Central memory CD4-positive, alpha-beta T cell (primary cell): ENCODE measurements at regions not wholly inside any gene's neighbourhood (a gene's known extent, or its start where the extent isn't known, plus 50 kb on each side); places are given as distances from the start of the nearest gene placed in this dataset.

Experiments
- DNase-seq: peaks from one replicate; pipeline ENCODE4 v3.0.0; 2022

GRCh38 chr1:90133133-90133532 is 138.2 kb downstream of the ZNF326 start:
- no peak for DNase-seq

- DNase-seq, result no peak
These were observed 137.4 kb downstream of the ZNF326 start for GRCh38 chr1:90132306-90132705.

DNA sequence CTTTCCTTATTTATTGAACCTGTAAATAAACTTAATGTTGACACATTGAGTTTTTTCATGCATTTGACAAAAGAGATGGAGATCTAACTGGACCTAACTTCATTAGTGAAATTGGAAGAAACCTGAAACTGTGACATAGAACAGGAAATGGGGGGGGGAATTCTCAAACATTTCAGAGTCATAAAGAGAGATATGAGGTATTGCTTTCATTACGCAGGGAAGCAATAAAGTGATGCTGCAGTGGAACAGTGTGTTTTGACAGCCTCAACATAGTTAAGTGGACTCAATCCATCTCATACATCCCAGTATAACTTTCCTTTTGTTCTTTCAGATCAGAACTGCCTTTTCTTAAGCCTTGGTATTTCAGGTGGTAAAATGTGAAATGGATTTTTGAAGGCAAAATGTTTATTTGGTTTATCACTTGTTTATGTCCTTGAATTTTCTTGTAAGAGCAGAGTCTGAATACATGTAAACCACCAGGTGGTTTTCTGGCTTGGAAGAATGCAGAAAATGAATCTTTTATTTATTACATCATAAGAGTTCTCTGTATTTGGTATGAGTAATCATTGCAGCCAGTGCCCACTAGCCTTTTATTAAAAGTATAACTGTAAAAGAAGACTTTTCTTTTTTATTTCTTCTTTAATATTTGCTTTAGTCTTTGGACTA is 132.5 kb downstream of the ZNF326 start:
- DNase-seq, result no peak

DNA sequence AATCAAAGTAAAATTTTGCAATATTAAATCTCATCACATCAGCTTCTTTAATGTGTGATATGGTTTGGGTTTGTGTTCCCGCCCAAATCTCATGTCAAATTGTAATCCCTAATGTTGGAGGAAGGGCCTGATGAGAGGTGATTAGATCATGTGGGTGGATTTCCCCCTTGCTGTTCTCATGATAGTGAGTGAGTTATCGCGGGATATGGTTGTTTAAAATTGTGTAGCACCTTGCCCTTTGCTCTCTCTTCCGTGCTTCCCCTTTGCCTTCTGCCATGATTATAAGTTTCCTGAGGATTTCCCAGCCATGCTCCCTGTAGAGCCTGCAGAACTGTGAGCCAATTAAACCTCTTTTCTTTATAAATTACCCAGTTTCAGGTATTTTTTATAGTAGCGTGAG is 131.9 kb downstream of the ZNF326 start:
- DNase-seq, result no peak

GRCh38 chr1:90122654-90123340 is 127.9 kb downstream of the ZNF326 start:
- no peak for DNase-seq

GRCh38 chr1:90114521-90115141 is 119.7 kb downstream of the ZNF326 start:
- DNase-seq, result no peak

DNA sequence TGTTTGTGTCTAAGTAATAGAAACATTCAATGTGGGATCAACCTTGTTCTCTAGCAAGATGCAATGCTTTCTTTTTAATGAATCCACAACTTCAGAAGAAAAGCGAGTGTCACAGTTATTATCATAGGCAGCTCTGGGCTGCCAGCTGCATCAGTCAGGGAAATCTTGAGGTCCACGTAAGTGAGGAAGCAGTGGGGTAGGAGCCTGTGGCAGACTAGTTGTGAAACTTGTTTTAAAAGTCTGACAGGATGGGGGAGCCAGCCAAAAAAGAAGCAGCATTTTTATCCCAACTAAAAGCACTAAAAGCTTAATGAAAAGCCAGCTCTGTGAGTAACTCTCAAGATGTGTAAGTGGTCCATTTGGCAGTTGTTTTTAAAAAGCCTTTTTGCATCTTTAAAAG is 113.1 kb downstream of the ZNF326 start:
- no peak for DNase-seq

GRCh38 chr1:90106311-90106710 is 111.4 kb downstream of the ZNF326 start:
- DNase-seq, result no peak

GRCh38 chr1:90104941-90105538 is 110.1 kb downstream of the ZNF326 start:
- no peak for DNase-seq

DNA sequence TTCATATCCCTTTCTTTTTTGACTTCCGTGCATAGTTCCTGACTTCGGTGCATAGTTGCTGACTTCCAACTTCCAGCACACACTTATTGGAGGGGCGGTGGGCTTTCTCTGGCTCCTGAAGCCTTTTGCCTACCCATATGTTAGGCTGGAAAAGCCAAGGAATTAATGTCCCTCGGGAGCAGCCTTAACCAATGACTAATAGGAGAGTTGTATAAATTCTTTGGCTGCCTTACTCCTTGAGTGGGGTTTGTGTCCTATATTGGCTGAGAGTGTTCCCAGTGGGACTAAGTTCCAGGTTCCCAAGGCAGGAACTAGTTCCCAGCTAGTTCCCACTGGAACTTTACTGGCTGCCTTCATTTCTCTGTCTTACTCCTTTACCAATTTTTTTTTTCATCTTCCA is 105.7 kb downstream of the ZNF326 start:
- no peak for DNase-seq

DNA sequence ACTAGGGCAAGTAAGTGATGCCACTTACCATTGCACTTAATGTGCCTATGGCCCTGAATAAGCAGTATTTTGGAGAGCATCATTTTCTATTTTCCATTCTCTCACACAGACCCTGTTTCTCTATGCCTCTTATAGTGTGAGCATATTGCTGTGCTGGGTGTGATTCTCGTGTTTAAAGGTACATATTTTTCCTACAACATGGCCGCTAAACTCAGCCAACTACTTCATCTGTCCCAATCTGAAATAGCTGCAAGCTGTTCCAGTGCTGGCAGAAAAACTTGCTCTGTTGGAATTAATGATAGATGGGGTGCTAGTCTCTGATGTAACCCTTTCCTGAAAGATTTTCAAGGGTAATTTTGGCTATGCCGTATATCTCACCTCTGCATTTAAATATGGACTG is 97.5 kb downstream of the ZNF326 start:
- no peak for DNase-seq
